GM12872 (cell line): ENCODE measurements at regions not wholly inside any gene's neighbourhood (a gene's known extent, or its start where the extent isn't known, plus 50 kb on each side); places are given as distances from the start of the nearest gene placed in this dataset.

Experiments used
- TF ChIP-seq, protein P1 (sequence below): IDR thresholded peaks from 3 replicates; pipeline ENCODE4 v1.5.1; 2011; ENCODE audit warnings: low read depth, mild to moderate bottlenecking, low read length, moderate library complexity; ENCODE audit not compliant: insufficient read depth

DNA sequence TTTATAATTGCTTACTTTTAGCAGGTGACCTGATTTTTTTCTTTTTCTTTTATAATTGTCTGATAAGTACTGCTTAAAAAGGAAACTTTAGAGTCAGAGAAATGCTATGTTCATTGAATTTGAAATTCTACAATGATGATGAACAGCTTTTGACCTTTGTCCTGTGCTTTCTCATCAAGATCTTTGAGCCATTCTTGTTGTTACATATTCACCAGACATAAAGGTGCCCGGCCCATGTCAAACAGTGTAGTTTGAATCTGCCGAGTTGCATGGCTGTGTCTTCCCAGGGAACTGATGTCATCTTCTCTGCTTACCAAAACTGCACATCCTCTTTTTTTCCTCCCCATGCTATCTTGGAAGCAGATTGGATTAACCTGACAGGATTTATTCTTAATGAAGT lies 163.6 kb downstream of the LRRC70 start:
- TF ChIP-seq, protein P1, sequence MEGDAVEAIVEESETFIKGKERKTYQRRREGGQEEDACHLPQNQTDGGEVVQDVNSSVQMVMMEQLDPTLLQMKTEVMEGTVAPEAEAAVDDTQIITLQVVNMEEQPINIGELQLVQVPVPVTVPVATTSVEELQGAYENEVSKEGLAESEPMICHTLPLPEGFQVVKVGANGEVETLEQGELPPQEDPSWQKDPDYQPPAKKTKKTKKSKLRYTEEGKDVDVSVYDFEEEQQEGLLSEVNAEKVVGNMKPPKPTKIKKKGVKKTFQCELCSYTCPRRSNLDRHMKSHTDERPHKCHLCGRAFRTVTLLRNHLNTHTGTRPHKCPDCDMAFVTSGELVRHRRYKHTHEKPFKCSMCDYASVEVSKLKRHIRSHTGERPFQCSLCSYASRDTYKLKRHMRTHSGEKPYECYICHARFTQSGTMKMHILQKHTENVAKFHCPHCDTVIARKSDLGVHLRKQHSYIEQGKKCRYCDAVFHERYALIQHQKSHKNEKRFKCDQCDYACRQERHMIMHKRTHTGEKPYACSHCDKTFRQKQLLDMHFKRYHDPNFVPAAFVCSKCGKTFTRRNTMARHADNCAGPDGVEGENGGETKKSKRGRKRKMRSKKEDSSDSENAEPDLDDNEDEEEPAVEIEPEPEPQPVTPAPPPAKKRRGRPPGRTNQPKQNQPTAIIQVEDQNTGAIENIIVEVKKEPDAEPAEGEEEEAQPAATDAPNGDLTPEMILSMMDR, result no peak

DNA sequence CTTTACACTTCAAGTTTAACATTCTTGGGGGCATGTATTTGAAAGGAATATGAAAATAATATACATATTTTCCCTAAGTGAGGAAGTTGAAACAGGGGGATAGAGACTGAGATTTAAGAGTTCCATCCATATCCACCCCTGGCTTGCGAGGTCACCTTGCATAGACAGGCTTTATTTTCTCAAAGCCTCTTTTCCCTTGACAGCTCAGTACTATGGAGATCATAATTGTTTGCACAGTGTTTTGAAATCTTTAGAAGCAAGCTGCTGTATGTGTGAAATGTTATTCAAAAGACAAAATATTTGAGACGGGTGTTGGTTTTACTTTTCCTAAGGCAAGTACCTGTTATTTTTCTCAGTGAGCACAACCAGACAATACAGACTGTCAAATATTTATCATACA lies 163.1 kb downstream of the LRRC70 start:
- TF ChIP-seq, protein P1, result no peak

DNA sequence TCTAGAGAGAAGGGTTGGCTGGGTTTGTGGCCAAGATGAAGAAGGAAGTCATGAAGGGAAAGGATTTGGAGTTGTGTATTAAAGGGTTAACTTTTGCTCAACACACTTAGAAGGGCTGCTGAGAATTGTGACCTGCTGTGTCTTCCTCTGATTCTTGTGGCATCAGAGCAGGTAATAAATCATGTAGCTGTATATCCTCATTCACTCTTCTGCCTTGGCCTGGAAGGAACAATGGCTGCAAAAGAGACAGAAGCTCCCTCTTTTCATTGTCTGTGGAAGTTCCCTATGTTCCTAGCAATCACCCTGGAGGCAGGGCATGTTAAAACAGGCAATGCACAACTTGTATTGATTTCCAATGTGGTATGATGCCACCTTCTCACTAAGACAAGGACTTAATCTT lies 159.1 kb downstream of the LRRC70 start:
- TF ChIP-seq, protein P1, result no peak

- TF ChIP-seq, protein P1, result no peak
Measured at GRCh38 chr5:62732677-62733121, 154.1 kb downstream of the LRRC70 start.

DNA sequence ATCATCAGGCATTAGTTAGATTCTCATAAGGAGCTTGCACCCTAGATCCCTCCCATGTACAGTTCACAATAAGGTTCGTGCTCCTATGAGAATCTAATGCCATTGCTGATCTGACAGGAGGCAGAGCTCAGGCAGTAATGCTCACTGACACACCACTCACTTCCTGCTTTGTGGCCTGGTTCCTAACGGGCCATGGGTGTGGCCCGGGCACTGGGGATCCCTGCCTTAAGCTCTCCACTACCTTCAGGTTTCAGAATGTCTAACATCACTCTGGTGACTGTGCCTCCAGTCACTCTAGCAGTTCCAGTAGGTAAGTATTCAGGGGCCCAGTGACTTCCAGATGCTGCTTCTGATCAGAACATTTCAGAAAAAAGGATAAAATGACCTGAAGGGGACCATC lies 152.4 kb downstream of the LRRC70 start:
- TF ChIP-seq, protein P1, result no peak

DNA sequence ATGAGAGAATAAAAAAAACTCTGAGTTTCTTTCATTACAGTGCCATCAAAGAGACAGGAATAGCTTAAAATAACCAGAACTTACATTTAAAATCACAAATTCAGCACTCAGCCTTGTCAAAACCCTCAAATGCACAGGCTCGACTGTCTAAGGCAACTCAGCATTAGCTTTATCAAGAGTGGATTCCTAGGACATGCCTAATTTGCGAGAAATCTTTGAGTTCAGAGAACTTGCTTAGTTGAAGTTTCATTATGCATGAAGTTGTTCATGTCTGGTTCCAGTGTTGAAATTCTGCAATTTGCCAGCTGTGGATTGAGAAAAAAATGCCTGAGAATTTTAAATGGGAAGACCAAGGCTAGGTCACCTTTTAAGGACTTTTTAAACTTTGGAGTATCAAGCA lies 151.1 kb downstream of the LRRC70 start:
- TF ChIP-seq, protein P1, result no peak

DNA sequence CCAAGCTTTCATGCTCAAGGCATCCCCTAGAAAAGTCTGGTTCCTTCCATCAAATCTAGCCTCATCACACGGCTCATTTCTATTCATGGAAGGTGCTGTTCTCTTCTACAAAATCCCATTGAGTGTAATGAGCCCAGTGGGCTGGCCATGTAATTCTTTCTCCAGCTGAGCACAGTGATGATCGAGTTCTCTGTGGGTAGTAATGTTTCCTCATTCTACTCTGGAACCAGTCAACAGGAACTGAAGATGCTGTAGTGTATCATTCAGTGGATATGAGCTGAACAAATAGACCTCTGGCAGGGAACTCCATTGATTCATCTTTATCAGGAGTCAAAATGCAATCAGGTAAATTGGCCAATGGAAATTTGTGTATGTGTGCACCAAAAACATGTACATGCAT lies 149.2 kb downstream of the LRRC70 start:
- TF ChIP-seq, protein P1, result no peak

- TF ChIP-seq, protein P1, result no peak
Measured at GRCh38 chr5:62727184-62727583, 148.6 kb downstream of the LRRC70 start.
